ENCODE measurements at regions not wholly inside any gene's neighbourhood (a gene's known extent, or its start where the extent isn't known, plus 50 kb on each side); places are given as distances from the start of the nearest gene placed in this dataset.

DNA sequence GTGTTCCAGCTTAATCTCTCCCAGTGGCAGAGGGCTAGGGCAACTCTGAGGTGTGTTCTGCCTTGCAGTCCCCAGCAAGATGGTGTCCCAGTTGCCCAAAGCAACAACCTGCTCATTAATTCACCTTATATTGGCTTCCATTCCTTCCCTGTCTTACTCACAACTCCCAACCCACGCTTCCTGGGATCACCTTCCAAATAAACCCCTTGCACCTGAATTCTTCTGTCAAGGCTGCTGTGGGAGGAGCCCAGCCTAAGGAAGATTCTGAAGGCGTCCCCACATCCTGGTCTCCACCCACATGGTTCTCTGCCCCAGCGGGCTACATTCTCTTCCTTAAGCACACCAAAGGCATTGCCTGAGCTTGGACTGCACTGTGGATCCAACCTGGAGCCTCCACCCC, 116.6 kb upstream of the MAFB start:
- ChIA-PET POLR2A (ENCODE audit: low non-redundant PET) (no interaction called here), CTCF (no interaction called here)
- DNase-seq (ENCODE audit: low spot score), result no peak
- Histone ChIP-seq H3K4me3 (ENCODE audit: low read depth, low read length, poor library complexity, severe bottlenecking) (no peak overlapping the region), H3K9me3 (ENCODE audit: low read depth, low read length, poor library complexity, severe bottlenecking) (no peaks in the 10 kb centered on the region), H3K4me1 (ENCODE audit: insufficient read depth, low read length, poor library complexity, severe bottlenecking) (no peaks in the 10 kb centered on the region), H3K27me3 (replicated peaks; ENCODE audit: insufficient read depth, low read depth, low read length, poor library complexity) (peaks cover 87% of the 10 kb centered on the region), H3K27ac (ENCODE audit: low read depth, low read length, poor library complexity, severe bottlenecking) (no peak overlapping the region), H3K36me3 (ENCODE audit: insufficient read depth, low read length, poor library complexity, severe bottlenecking) (no peaks in the 10 kb centered on the region)
- no peak for TF ChIP-seq EZH2 (IDR thresholded peaks at IDR 0.05; ENCODE audit: borderline replicate concordance, low read depth, low read length, poor library complexity, severe bottlenecking)
- no peak for TF ChIP-seq CTCF (conservative IDR thresholded peaks at IDR 0.05; ENCODE audit: low read depth, low read length)
- intact Hi-C loops (cut with micrococcal nuclease; ENCODE audit: unreplicated experiment), result no loop called here
- BruUV-seq (replicated peaks), result no TSS peak

DNA sequence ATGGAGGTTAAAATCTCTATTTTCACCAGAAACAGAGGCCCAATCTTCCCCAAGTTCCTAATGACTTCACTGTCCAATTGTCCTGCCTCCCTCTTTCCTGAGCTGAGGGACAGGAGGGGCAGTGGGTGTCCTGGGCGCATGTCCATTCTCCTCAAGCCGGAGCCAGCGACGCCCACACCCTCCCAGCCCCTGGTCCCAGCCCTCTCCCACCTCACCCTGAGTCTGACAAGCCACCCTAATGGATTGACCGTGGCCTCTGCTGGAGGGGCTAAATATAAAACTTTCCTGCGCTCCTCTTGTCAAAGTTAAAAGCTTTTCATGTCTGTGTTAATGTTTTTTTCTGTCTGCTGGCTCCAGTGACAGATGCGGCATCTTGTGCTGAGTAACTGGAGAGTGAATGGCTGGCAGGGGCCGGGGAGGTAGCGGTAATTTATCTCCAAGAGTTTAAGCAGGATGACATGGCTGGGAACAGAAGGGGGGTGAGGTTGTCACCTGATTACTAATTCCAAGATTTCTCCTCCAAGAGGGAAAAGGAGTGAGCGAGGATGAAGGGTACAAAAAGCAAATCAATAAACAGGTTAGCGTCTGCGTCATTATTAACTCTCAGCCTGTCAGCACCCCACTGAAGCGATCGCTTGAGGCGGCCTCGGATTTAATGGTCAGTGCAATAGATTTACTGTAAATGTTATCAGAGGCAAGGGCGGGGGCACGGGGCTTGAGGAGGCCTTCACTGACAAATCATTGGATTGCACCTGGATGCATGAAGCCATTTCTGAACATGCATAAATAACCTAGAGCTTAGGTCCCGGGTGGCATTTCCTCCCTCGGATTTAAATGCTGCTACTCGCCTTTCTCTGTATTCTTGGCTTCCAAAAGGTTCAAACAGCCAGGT, 118.1 kb upstream of the MAFB start:
- intact Hi-C loops (cut with micrococcal nuclease; ENCODE audit: unreplicated experiment), result no loop called here
- H3K36me3 ChIP-seq (ENCODE audit: insufficient read depth, low read length, poor library complexity, severe bottlenecking), result no peaks in the 10 kb centered on the region
- CTCF ChIA-PET, result no interaction called here
- no TSS peak for BruUV-seq (replicated peaks)
- H3K27me3 ChIP-seq (replicated peaks; ENCODE audit: insufficient read depth, low read depth, low read length, poor library complexity), result peaks cover 71% of the 10 kb centered on the region
- POLR2A ChIA-PET (ENCODE audit: low non-redundant PET), result no interaction called here
- no peak for DNase-seq (ENCODE audit: low spot score)
- no peak overlapping the region for H3K27ac ChIP-seq (ENCODE audit: low read depth, low read length, poor library complexity, severe bottlenecking)
- H3K4me1 ChIP-seq (ENCODE audit: insufficient read depth, low read length, poor library complexity, severe bottlenecking), result no peaks in the 10 kb centered on the region
- H3K9me3 ChIP-seq (ENCODE audit: low read depth, low read length, poor library complexity, severe bottlenecking), result no peaks in the 10 kb centered on the region
- no peak overlapping the region for H3K4me3 ChIP-seq (ENCODE audit: low read depth, low read length, poor library complexity, severe bottlenecking)
- no peak for TF ChIP-seq CTCF (conservative IDR thresholded peaks at IDR 0.05; ENCODE audit: low read depth, low read length)
- no peak for TF ChIP-seq EZH2 (IDR thresholded peaks at IDR 0.05; ENCODE audit: borderline replicate concordance, low read depth, low read length, poor library complexity, severe bottlenecking)

- POLR2A ChIA-PET (ENCODE audit: low non-redundant PET), result no interaction called here
- no peak overlapping the region for H3K27ac ChIP-seq (ENCODE audit: low read depth, low read length, poor library complexity, severe bottlenecking)
- H3K36me3 ChIP-seq (ENCODE audit: insufficient read depth, low read length, poor library complexity, severe bottlenecking), result no peaks in the 10 kb centered on the region
- H3K4me1 ChIP-seq (ENCODE audit: insufficient read depth, low read length, poor library complexity, severe bottlenecking), result no peaks in the 10 kb centered on the region
- no TSS peak for BruUV-seq (replicated peaks)
- CTCF ChIA-PET, result no interaction called here
- intact Hi-C loops (cut with micrococcal nuclease; ENCODE audit: unreplicated experiment), result no loop called here
- no peak for DNase-seq (ENCODE audit: low spot score)
- TF ChIP-seq CTCF (conservative IDR thresholded peaks at IDR 0.05; ENCODE audit: low read depth, low read length) (no peak), EZH2 (IDR thresholded peaks at IDR 0.05; ENCODE audit: borderline replicate concordance, low read depth, low read length, poor library complexity, severe bottlenecking) (no peak)
- H3K9me3 ChIP-seq (ENCODE audit: low read depth, low read length, poor library complexity, severe bottlenecking), result no peaks in the 10 kb centered on the region
- no peak overlapping the region for H3K4me3 ChIP-seq (ENCODE audit: low read depth, low read length, poor library complexity, severe bottlenecking)
- H3K27me3 ChIP-seq (replicated peaks; ENCODE audit: insufficient read depth, low read depth, low read length, poor library complexity), result peaks cover 65% of the 10 kb centered on the region
Measured at GRCh38 chr20:40807821-40808170, 118.8 kb upstream of the MAFB start.

Measured in A673 (cell line).